Left lung (tissue), 4 donors: ENCODE measurements at regions not wholly inside any gene's neighbourhood (a gene's known extent, or its start where the extent isn't known, plus 50 kb on each side); places are given as distances from the start of the nearest gene placed in this dataset.
"Not testable (repeated sequence)": the region's sequence is repeated elsewhere in the genome, so short reads cannot be mapped to it uniquely, and the experiment has no call there.

Source experiments
- ATAC-seq: fragments of 200-7000 bp; cut with Tn5 transposase; one replicate; pipeline ENCODE4 v1.9.1; 2020; ENCODE audit warnings: moderate library complexity
- DNase-seq, 4 donors: peaks; one replicate each; pipeline ENCODE4 v3.0.0-alpha.2; 2013 to 2020
- H3K27ac ChIP-seq, 2 donors: fragments of 200-600 bp; sonication (generic) in 1 of 2; one replicate each; pipeline versions ENCODE4 v1.5.0 to v1.8.0; 2020 to 2021
- H3K27me3 ChIP-seq, 2 donors: fragments of 200-600 bp; sonication (generic) in 1 of 2; one replicate each; pipeline versions ENCODE4 v1.5.0 to v1.8.0; 2020 to 2021
- H3K36me3 ChIP-seq, 2 donors: fragments of 200-600 bp; sonication (generic) in 1 of 2; one replicate each; pipeline versions ENCODE4 v1.5.0 to v1.8.0; 2020 to 2021
- H3K4me1 ChIP-seq, 2 donors: fragments of 200-600 bp; one replicate each; pipeline ENCODE4 v1.8.0; 2021
- H3K4me3 ChIP-seq, 2 donors: fragments of 200-600 bp; sonication (generic) in 1 of 2; one replicate each; pipeline versions ENCODE4 v1.5.0 to v1.8.0; 2020 to 2021; ENCODE audit warnings: mild to moderate bottlenecking in 1 of 2
- H3K9me3 ChIP-seq, 2 donors: fragments of 200-600 bp; sonication (generic) in 1 of 2; one replicate each; pipeline versions ENCODE4 v1.5.0 to v1.8.0; 2020 to 2021
- intact Hi-C, 2 donors: fragments of 100-400 bp; cut with DNase I; formaldehyde crosslinking; loops; one replicate each; pipeline versions ENCODE4 v1.11.2 to v1.14.2; 2022
- donor health status: DM: no; HTN: yes; CAD: no.
- donor health status: DM: no; HTN: no; CAD: no.

DNA sequence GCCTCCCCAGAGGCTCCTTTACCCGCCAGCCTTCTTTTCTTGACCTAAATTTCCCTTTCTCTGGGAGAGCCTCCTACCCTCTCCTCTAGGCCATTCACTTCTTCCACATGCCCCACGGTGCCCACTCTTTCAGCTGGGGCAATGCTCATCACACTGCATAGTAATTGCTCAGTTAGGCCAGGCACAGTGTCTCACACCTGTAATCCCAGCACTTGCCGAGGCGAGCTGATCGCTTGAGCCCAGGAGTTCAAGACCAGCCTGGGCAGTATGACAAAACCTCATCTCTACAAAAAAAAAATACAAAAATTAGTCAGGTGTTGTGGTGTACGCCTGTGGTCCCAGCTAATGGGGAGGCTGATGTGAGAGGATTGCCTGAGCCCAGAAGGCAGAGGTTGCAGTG is 1956.7 kb downstream of the FOXD4L5 start:
- ATAC-seq, H3K27ac ChIP-seq, H3K27me3 ChIP-seq, H3K4me1 ChIP-seq, H3K9me3 ChIP-seq, DNase-seq, H3K36me3 ChIP-seq, intact Hi-C loops, H3K4me3 ChIP-seq: not testable (repeated sequence)

DNA sequence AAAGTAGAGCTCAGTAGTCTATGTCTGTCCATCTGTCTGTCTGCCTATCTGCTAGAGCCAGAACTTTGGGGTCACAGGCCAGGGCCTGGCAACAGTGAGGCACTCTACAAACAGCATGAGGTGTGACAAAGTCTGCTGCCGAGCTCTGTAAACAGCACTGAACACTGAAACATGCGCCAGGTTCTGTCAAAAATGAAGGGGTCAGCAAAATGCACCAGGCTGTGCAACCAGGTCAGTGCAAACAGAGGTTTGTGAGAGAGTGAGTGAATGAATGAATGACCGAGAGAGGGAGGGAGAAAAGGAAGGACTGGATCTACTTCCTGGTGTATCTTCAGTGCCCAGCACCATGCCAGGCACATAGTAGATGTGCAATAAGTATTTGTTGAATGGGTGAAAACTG is 1957.8 kb downstream of the FOXD4L5 start:
- H3K4me3 ChIP-seq, H3K36me3 ChIP-seq, H3K27me3 ChIP-seq, DNase-seq, H3K9me3 ChIP-seq, H3K27ac ChIP-seq, intact Hi-C loops, ATAC-seq, H3K4me1 ChIP-seq: not testable (repeated sequence)

DNA sequence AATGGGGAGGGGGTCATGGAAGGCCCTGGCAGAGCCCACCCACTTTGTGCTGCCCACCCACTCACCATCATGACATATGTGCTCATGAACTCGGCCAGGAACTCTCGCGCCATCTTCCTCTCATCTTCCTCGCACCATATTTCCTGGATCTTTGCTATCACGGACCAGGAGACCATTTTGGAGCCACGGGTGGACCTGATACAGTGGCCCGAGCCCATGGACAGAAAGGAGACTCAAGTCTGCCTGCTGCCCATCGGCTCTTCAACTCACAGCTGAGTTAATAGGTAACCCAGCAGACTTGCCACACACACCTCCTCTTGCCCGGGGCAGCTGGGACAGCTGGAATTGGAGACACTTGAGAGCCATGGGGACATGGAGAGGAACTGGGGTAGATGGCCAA is 1958.3 kb downstream of the FOXD4L5 start:
- H3K4me3 ChIP-seq, H3K27me3 ChIP-seq, H3K36me3 ChIP-seq, H3K4me1 ChIP-seq, intact Hi-C loops, DNase-seq, H3K27ac ChIP-seq, H3K9me3 ChIP-seq, ATAC-seq: not testable (repeated sequence)

DNA sequence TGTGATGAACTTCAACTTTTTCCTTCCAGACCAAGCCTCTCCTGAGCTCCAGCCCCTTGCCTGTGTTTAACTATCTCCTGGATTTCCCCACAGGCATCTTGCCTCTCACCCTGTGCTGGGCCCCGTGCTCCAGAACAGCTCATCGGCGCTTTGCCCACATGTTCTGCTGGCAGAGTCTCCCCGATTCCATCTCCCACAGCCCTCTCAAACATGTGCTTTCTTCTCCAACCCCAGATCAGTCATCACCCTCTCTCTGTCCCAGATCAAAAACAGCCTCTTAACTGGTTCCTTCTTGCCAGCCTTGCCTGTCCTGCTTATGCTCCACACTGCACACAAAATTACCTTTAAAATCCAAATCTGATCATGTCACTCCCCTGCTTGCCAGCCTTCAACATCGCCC is 1959.3 kb downstream of the FOXD4L5 start:
- intact Hi-C loops, DNase-seq, ATAC-seq, H3K4me3 ChIP-seq, H3K9me3 ChIP-seq, H3K36me3 ChIP-seq, H3K4me1 ChIP-seq, H3K27ac ChIP-seq, H3K27me3 ChIP-seq: not testable (repeated sequence)

DNA sequence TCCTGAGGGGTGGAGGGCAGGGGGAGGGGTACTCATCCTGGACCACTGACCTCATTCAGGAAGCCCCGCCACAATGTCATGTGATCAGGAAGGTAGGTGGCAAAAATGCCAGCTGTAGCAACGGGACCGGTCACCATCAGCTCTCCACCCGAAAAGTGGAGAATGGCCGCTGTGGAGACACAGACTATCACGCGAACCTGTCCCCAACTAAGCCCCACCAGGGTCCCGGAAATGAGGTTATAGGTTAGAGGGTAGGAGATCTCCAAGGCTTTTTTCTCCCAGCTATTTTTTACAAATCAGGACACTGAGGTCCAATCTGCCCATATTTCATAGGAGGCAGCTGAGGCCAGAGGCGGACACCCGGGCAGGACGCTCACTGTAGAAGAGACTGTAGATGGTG is 1966.9 kb downstream of the FOXD4L5 start:
- H3K9me3 ChIP-seq, H3K27me3 ChIP-seq, H3K36me3 ChIP-seq, H3K4me1 ChIP-seq, DNase-seq, intact Hi-C loops, H3K4me3 ChIP-seq, ATAC-seq, H3K27ac ChIP-seq: not testable (repeated sequence)

DNA sequence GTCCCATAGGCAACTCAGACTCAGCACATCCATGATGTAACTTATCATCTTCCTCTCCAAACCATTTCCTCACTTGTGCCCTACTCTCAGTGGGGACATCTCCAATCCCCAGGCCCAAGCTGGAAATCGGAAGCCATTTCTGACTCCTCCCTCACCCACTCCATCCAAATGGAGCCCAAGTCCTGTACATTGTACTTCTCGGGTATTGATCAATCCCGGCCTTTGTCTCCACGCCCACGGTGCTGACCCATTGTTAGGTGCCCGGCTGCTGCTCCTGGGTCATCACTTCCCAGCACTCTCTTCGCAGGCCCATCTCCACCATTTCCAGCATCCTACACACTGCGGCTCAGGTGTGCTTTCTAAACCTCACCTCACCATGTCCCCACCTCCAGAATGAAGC is 1969.6 kb downstream of the FOXD4L5 start:
- DNase-seq, result peak in 1 of 4 donors; percentile 60
- not testable (repeated sequence) for ATAC-seq

DNA sequence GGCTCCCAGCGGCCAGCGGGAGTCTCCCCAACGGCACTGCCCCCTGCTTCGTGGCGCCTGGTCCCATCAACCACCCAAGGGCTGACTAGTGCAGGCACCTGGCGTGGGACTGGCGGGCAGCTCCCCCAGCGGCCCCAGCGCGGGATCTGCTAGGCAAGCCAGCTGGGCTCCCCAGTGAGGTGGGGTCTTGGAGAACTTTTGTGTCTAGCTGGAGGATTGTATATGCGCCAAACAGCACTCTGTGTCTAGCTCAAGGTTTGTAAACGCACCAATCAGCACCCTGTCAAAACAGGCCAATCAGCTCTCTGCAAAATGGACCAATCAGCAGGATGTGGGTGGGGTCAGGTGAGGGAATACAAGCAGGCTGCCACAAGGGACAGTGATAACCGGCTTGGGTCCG is 1988.2 kb downstream of the FOXD4L5 start:
- H3K36me3 ChIP-seq, DNase-seq, H3K4me3 ChIP-seq, ATAC-seq, H3K4me1 ChIP-seq, H3K9me3 ChIP-seq, intact Hi-C loops, H3K27ac ChIP-seq, H3K27me3 ChIP-seq: not testable (repeated sequence)

More for the DNA sequence above, 1969.6 kb downstream of the FOXD4L5 start:
- H3K4me3 ChIP-seq, H3K27me3 ChIP-seq, H3K4me1 ChIP-seq, H3K27ac ChIP-seq, intact Hi-C loops, H3K36me3 ChIP-seq, H3K9me3 ChIP-seq: not testable (repeated sequence)

DNA sequence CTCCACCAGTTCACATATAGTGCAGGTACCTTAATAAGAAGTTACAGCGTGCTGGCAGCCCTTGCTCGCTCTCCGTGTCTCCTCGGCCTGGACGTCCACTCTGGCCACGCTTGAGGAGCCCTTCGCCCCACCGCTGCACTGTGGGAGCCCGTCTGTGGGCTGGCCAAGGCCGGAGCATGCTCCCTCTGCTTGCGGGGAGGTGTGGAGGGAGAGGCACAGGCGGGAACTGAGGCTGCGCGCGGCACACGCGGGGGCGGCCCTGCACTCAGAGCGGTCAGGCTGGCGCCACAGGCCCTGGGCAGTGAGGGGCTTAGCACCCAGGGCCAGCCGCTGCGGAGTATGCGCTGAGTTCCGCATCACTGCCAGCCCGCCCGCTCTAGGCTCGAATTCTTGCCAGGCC is 1988.6 kb downstream of the FOXD4L5 start:
- H3K27ac ChIP-seq, intact Hi-C loops, H3K4me1 ChIP-seq, ATAC-seq, H3K27me3 ChIP-seq, H3K36me3 ChIP-seq, H3K9me3 ChIP-seq, H3K4me3 ChIP-seq: not testable (repeated sequence)
- DNase-seq, result peak in 1 of 4 donors; percentile 42

DNA sequence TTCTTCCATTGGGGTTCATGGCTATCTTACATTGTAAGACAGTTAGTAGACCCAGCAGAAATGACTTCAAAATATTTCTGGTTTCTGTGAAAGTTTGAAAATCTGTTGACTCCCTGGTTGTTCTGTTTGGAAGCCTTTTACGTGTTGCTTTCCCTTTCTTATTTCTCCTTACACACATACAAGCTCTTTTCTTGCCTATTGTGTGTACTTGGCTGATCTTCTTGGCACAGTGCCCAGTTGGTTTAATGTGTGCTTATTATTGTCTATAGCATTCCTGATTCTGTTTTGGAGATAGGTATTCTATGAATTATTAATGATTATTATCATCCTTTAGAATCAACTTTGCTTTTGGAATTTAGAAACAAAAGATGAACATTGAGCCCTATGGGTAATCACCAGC is 1995.0 kb downstream of the FOXD4L5 start:
- intact Hi-C loops, result not testable (repeated sequence)

More for the DNA sequence above, 1995.0 kb downstream of the FOXD4L5 start:
- not testable (repeated sequence) for H3K27ac ChIP-seq, H3K9me3 ChIP-seq, H3K4me1 ChIP-seq, H3K36me3 ChIP-seq, H3K27me3 ChIP-seq, H3K4me3 ChIP-seq, ATAC-seq
- peak in 1 of 4 donors; percentile 0 for DNase-seq
